ENCODE measurements at regions not wholly inside any gene's neighbourhood (a gene's known extent, or its start where the extent isn't known, plus 50 kb on each side); places are given as distances from the start of the nearest gene placed in this dataset.
A peak's percentile ranks its signal among the peaks of the same experiment; 100 is the strongest.
"Not testable (repeated sequence)": the region's sequence is repeated elsewhere in the genome, so short reads cannot be mapped to it uniquely, and the experiment has no call there.

GRCh38 chr7:80346704-80347103 lies 165.2 kb downstream of the GNAT3 start:
- DNase-seq: no peak

- DNase-seq: no peak
These were observed 176.2 kb downstream of the GNAT3 start for GRCh38 chr7:80335511-80336231.

GRCh38 chr7:80334908-80335307 lies 177.0 kb downstream of the GNAT3 start:
- DNase-seq: no peak

GRCh38 chr7:80334196-80334595 lies 177.7 kb downstream of the GNAT3 start:
- DNase-seq: no peak

GRCh38 chr7:80333040-80333439 lies 178.8 kb downstream of the GNAT3 start:
- no peak for DNase-seq

GRCh38 chr7:80330434-80330833 lies 181.4 kb downstream of the GNAT3 start:
- DNase-seq: no peak

GRCh38 chr7:80324032-80324431 lies 187.8 kb downstream of the GNAT3 start:
- DNase-seq: no peak

GRCh38 chr7:80319461-80319860 lies 184.8 kb downstream of the GNAI1 start:
- no peak for DNase-seq

GRCh38 chr7:80318081-80318480 lies 183.4 kb downstream of the GNAI1 start:
- no peak for DNase-seq

- DNase-seq: no peak
These were observed 182.2 kb downstream of the GNAI1 start for GRCh38 chr7:80316811-80317210.

- DNase-seq: no peak
These were observed 179.1 kb downstream of the GNAI1 start for GRCh38 chr7:80313716-80314115.

GRCh38 chr7:80313067-80313626 lies 178.5 kb downstream of the GNAI1 start:
- DNase-seq: no peak

GRCh38 chr7:80312139-80312661 lies 177.6 kb downstream of the GNAI1 start:
- peak; percentile 54 for DNase-seq

- DNase-seq: no peak
These were observed 176.7 kb downstream of the GNAI1 start for GRCh38 chr7:80311313-80311712.

- DNase-seq: no peak
These were observed 175.4 kb downstream of the GNAI1 start for GRCh38 chr7:80309971-80310549.

GRCh38 chr7:80309377-80309776 lies 174.7 kb downstream of the GNAI1 start:
- DNase-seq: no peak

GRCh38 chr7:80307227-80307856 lies 172.7 kb downstream of the GNAI1 start:
- DNase-seq: no peak

- no peak for DNase-seq
These were observed 168.7 kb downstream of the GNAI1 start for GRCh38 chr7:80303315-80303714.

GRCh38 chr7:80302636-80303035 lies 168.0 kb downstream of the GNAI1 start:
- no peak for DNase-seq

GRCh38 chr7:80302078-80302477 lies 167.4 kb downstream of the GNAI1 start:
- DNase-seq: no peak

- DNase-seq: no peak
These were observed 163.6 kb downstream of the GNAI1 start for GRCh38 chr7:80298201-80298600.

- DNase-seq: no peak
These were observed 159.7 kb downstream of the GNAI1 start for GRCh38 chr7:80294346-80294745.

- DNase-seq: not testable (repeated sequence)
These were observed 158.0 kb downstream of the GNAI1 start for GRCh38 chr7:80292634-80293033.
